HepG2 (cell line): ENCODE measurements at regions not wholly inside any gene's neighbourhood (a gene's known extent, or its start where the extent isn't known, plus 50 kb on each side); places are given as distances from the start of the nearest gene placed in this dataset.
"Not testable (repeated sequence)": the region's sequence is repeated elsewhere in the genome, so short reads cannot be mapped to it uniquely, and the experiment has no call there.

ENCODE experiments used
- ATAC-seq: fragments of 200-7000 bp; cut with Tn5 transposase; 3 replicates; pipeline ENCODE4 v1.9.1; 2020; ENCODE audit warnings: mild to moderate bottlenecking, moderate library complexity
- BruUV-seq: library from RNA; stranded (reverse); fragments of 400-500 nt; replicated peaks from 2 replicates; lab custom pipeline; 2021; lab: Mats Ljungman, UMichigan
- CTCF ChIA-PET: fragments of 300-600 bp; formaldehyde crosslinking; extraction: SDS; loops from one replicate; lab custom pipeline; 2021; ENCODE audit warnings: low total read pairs, inconsistent platforms, low intra/inter-chr PET ratio; lab: Yijun Ruan, JAX
- POLR2A ChIA-PET: fragments of 350-600 bp; sonication (Branson Sonifier 250); formaldehyde crosslinking; loops from one replicate; lab custom pipeline; 2020; ENCODE audit warnings: antibody characterized with exemption, inconsistent platforms; lab: Yijun Ruan, JAX
- DNase-seq: peaks from one replicate; pipeline ENCODE4 v3.0.0-alpha.2; 2015; ENCODE audit warnings: low spot score
- FAIRE-seq: peaks from 3 replicates; lab custom pipeline; 2011; peaks lifted over from hg19 to GRCh38; lab: Jason Lieb, UNC
- H2AFZ ChIP-seq: one replicate; pipeline ENCODE4 v1.6.1; 2011; ENCODE audit warnings: low read length, inconsistent platforms
- H3K27ac ChIP-seq: fragments of 300-600 bp; 3 replicates; pipeline ENCODE4 v1.8.0; 2011; ENCODE audit warnings: mixed run types, mild to moderate bottlenecking, mixed read lengths, low read length, inconsistent platforms; ENCODE audit not compliant: insufficient read depth; ENCODE audit errors: extremely low read length
- H3K27me3 ChIP-seq, 2 experiments: fragments of 200-600 bp in 1 of 2; 2 replicates in 1 of 2; 3 replicates in 1 of 2; pipeline versions ENCODE4 v1.6.0 to v1.8.0; 2011; ENCODE audit warnings: low read length in 2 of 2, mild to moderate bottlenecking in 2 of 2, moderate library complexity in 2 of 2, inconsistent platforms in 1 of 2; ENCODE audit not compliant: insufficient read depth in 2 of 2, control insufficient read depth in 1 of 2
- H3K36me3 ChIP-seq, 2 experiments: fragments of 200-600 bp in 1 of 2; replicated peaks in 1 of 2; 2 replicates in 1 of 2; 3 replicates in 1 of 2; pipeline versions ENCODE4 v1.5.1 to v1.8.0; 2011; ENCODE audit warnings: low read length in 2 of 2, inconsistent platforms in 1 of 2; ENCODE audit not compliant: insufficient read depth in 2 of 2, control insufficient read depth in 1 of 2
- H3K4me1 ChIP-seq: 2 replicates; pipeline ENCODE4 v1.5.1; 2012; ENCODE audit warnings: low read length, inconsistent platforms; ENCODE audit not compliant: insufficient read depth
- H3K4me2 ChIP-seq: 2 replicates; pipeline ENCODE4 v1.6.0; 2011; ENCODE audit warnings: low read depth, low read length, inconsistent platforms
- H3K4me3 ChIP-seq, 3 experiments: fragments of 200-600 bp in 1 of 3; sonication (generic), shearing (Covaris generic) in 1 of 3; replicated peaks in 1 of 3; 2 replicates each; pipeline ENCODE4 v1.5.1; 2011 to 2016; ENCODE audit warnings: low read length in 3 of 3, inconsistent platforms in 2 of 3, low read depth in 2 of 3, mild to moderate bottlenecking in 2 of 3, control low read depth in 1 of 3, mixed read lengths in 1 of 3; ENCODE audit not compliant: insufficient read depth in 1 of 3
- H3K79me2 ChIP-seq: one replicate; pipeline ENCODE4 v1.6.1; 2011; ENCODE audit warnings: low read length, inconsistent platforms; ENCODE audit not compliant: insufficient read depth
- H3K9ac ChIP-seq: 2 replicates; pipeline ENCODE4 v1.6.0; 2011; ENCODE audit warnings: mild to moderate bottlenecking, low read depth, low read length, inconsistent platforms; ENCODE audit not compliant: insufficient read depth
- H3K9me3 ChIP-seq: 2 replicates; pipeline ENCODE4 v1.5.1; 2012; ENCODE audit warnings: mild to moderate bottlenecking, low read length
- H4K20me1 ChIP-seq: 2 replicates; pipeline ENCODE4 v1.6.0; 2011; ENCODE audit warnings: inconsistent platforms, mild to moderate bottlenecking, low read length, moderate library complexity; ENCODE audit not compliant: insufficient read depth
- GTF2F1 ChIP-seq: fragments of 150-350 bp; IDR thresholded peaks from 2 replicates; pipeline ENCODE4 v1.6.1; 2014; ENCODE audit warnings: low read length
- KLF9 ChIP-seq: IDR thresholded peaks from 2 replicates; pipeline ENCODE4 v1.6.1; 2016; ENCODE audit warnings: low read depth
- KMT2A ChIP-seq: sonication (generic); formaldehyde crosslinking; IDR thresholded peaks from 2 replicates; pipeline ENCODE4 v1.4.0; 2020; ENCODE audit warnings: missing genetic modification reagents
- POLR2A ChIP-seq, 2 experiments: IDR thresholded peaks; 2 replicates each; pipeline ENCODE4 v1.6.1; 2011; ENCODE audit warnings: low read depth in 2 of 2, low read length in 2 of 2, mild to moderate bottlenecking in 1 of 2, moderate library complexity in 1 of 2; ENCODE audit not compliant: insufficient read depth in 1 of 2
- ZNF546 ChIP-seq: sonication (generic); formaldehyde crosslinking; conservative IDR thresholded peaks from 2 replicates; pipeline ENCODE4 v1.8.1; 2023; ENCODE audit warnings: mild to moderate bottlenecking, missing genetic modification reagents
- WGBS: methylation state at CpG from one replicate; pipeline ENCODE4 v1.1.6; 2017; ENCODE audit warnings: low lambda C conversion rate; 5-methylcytosine and 5-hydroxymethylcytosine counted together
- in situ Hi-C: cut with HindIII; loops from 2 replicates; pipeline ENCODE4 v1.10.0; 2017; ENCODE audit warnings: low pct_unique_long_range_greater_than_20kb; ENCODE audit not compliant: extremely low pct_ligation_motif_present
- intact Hi-C: fragments of 100-400 bp; cut with micrococcal nuclease; formaldehyde crosslinking; loops from one replicate; pipeline ENCODE4 v1.10.0; 2022; ENCODE audit not compliant: unreplicated experiment

GRCh38 chr4:72864898-72865297, 204.6 kb downstream of the COX18 start:
- DNase-seq (no peak), ATAC-seq (no peak), FAIRE-seq (no peak)
- H2AFZ ChIP-seq = no peak overlapping the region
- no peaks in the 10 kb centered on the region for H4K20me1 ChIP-seq
- no peaks in the 10 kb centered on the region for H3K79me2 ChIP-seq
- no peaks in the 10 kb centered on the region for H3K36me3 ChIP-seq
- no peak overlapping the region for H3K9ac ChIP-seq
- no peak overlapping the region for H3K4me3 ChIP-seq
- intact Hi-C loops (no loop called here), in situ Hi-C loops (no loop called here)
- H3K4me2 ChIP-seq = no peak overlapping the region
- CTCF ChIA-PET = no interaction called here
- no peaks in the 10 kb centered on the region for H3K27me3 ChIP-seq
- H3K4me1 ChIP-seq = no peaks in the 10 kb centered on the region
- no peak for TF ChIP-seq KLF9 (CRISPR knock-in tag)
- TF ChIP-seq ZNF546 (CRISPR knock-in tag) = no peak
- TF ChIP-seq POLR2A (IDR thresholded peaks at IDR 0.05; ENCODE audit: insufficient read depth in 1 of 2, low read depth in 2 of 2, low read length in 2 of 2) = no peak
- TF ChIP-seq KMT2A (CRISPR knock-in tag) = no peak
- TF ChIP-seq GTF2F1 = no peak
- H3K9me3 ChIP-seq = no peaks in the 10 kb centered on the region
- POLR2A ChIA-PET = no interaction called here
- H3K27ac ChIP-seq = no peak overlapping the region
- no TSS peak for BruUV-seq

DNA sequence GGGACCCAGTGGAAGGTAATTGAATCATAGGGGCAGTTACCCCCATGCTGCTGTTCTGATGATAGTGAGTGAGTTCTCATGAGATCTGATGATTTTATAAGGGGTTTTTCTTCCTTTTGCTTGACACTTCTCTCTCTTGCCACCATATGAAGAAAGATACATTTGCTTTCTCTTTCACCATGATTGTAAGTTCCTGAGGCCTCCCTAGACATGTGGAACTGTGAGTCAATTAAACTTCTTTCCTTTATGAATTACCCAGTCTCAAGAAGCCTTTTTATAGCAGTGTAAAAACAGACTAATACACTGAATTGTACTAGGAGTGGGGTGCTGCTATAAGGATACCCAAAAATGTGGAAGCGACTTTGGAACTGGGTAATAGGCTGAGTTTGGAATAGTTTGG, 205.2 kb downstream of the COX18 start:
- H3K9ac ChIP-seq, FAIRE-seq, H3K4me3 ChIP-seq, H4K20me1 ChIP-seq, ATAC-seq, POLR2A ChIA-PET, H3K27ac ChIP-seq, intact Hi-C loops, H3K9me3 ChIP-seq, H3K4me1 ChIP-seq, DNase-seq, H3K4me2 ChIP-seq, BruUV-seq, in situ Hi-C loops, H3K36me3 ChIP-seq, H2AFZ ChIP-seq, CTCF ChIA-PET, H3K27me3 ChIP-seq, H3K79me2 ChIP-seq: not testable (repeated sequence)
- WGBS = 0% methylated on average over 1 of the region's 1 CpG
